ENCODE measurements at regions not wholly inside any gene's neighbourhood (a gene's known extent, or its start where the extent isn't known, plus 50 kb on each side); places are given as distances from the start of the nearest gene placed in this dataset.
"Not testable (repeated sequence)": the region's sequence is repeated elsewhere in the genome, so short reads cannot be mapped to it uniquely, and the experiment has no call there.

GRCh38 chr12:30203981-30204380 is 420.2 kb upstream of the TMTC1 start:
- DNase-seq (ENCODE audit: low spot score), result no peak

GRCh38 chr12:30202521-30203254 is 418.9 kb upstream of the TMTC1 start:
- no peak for DNase-seq (ENCODE audit: low spot score)

GRCh38 chr12:30201301-30202160 is 417.8 kb upstream of the TMTC1 start:
- no peak for DNase-seq (ENCODE audit: low spot score)

DNA sequence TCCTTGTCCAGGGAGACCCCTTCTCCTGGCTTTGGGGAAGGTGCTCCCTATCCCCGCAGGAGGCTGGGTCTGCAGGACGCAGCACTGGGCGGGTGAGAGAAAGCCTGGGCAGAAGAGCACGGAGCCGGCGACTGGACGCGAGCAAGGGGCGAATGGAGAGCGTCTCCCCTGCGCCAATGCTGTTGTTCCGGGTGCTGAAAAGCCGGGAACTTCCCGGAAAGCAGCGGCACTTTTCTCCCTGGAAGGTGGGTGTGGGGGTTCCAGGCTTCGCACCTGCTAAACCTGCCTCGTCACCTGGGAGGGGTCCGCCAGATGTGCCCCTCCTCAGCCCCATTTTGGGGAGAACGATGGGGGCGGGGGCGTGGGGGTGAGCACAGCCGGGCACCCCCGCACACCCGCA is 417.1 kb upstream of the TMTC1 start:
- DNase-seq (ENCODE audit: low spot score), result no peak

- DNase-seq (ENCODE audit: low spot score), result no peak
Observed at GRCh38 chr12:30197392-30198057, 413.8 kb upstream of the TMTC1 start.

DNA sequence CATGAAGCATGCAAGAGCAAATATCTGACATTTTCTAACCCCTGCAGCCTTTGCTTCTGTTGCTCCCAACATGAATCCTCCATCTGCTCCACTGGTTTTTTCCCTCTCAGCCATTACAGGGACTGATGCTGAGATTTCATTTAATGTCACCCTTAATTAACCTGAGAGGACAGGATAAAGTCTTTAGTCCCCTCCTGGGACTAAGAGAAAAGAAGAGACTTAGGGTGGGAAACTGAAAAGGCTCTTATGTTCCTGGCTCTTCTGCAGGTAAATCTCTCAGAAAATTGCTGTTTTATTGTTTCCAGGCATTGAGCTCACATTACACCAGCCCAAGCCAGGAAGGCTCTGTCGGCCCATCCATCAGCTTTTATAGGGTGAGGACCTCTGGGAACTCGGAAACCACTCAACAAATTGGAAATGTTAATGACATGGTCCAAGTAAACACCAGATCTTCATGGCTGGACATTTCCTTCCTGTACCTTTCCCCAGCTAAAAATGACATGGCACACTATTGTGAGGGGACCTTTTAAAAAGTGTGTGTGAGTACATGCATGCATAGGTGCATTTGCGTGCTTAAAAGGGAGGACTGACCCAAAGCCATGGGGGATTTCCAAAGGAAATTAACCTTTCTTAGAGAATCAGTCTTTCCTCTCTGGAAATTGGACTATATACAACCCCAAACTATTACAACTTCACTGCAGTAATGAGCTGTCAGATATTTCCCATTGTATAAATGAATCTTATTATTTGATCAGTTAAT is 408.1 kb upstream of the TMTC1 start:
- DNase-seq (ENCODE audit: low spot score), result no peak

GRCh38 chr12:30188602-30189326 is 405.0 kb upstream of the TMTC1 start:
- DNase-seq (ENCODE audit: low spot score), result no peak

DNA sequence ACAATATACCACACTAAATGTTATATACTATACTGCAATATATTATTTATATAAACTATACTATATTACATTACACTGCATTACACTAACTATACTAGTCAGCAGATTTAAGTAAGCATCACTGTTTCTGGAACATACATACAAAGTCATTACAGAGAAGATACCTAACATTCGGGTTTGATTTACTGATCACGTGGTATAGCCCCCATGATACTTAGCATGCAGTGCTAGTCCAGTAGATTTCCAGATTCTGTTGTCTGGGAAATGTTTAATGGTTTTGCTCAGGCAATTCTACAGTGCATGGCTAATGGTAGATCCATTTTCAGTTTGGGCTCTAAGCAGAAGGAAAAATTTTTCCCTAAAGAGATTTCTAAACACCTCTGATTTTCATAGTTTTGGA is 403.7 kb upstream of the TMTC1 start:
- no peak for DNase-seq (ENCODE audit: low spot score)

GRCh38 chr12:30181334-30181733 is 397.6 kb upstream of the TMTC1 start:
- DNase-seq (ENCODE audit: low spot score), result no peak

DNA sequence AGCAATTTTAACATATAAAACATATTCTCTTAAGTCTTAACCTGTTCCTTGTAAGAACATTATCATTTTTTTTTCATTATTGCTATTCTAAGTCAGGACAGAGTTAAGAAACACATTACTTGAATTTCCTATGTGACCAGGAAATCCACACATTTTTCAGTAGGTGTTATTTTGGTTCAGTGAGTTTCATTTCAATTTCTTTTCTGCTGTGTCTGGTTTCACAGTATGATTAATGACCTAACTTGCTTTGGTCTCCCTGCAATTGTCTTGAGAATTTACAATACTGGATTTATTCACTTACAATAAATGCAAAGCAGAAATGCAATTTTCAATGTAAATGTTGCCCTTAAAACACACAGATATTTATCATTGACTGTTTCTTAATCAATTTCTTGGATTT is 396.9 kb upstream of the TMTC1 start:
- DNase-seq (ENCODE audit: low spot score), result no peak

GRCh38 chr12:30178916-30179315 is 395.2 kb upstream of the TMTC1 start:
- DNase-seq (ENCODE audit: low spot score), result no peak

- DNase-seq (ENCODE audit: low spot score), result no peak
Observed at GRCh38 chr12:30169839-30170591, 386.3 kb upstream of the TMTC1 start.

- no peak for DNase-seq (ENCODE audit: low spot score)
Observed at GRCh38 chr12:30166006-30166795, 382.5 kb upstream of the TMTC1 start.

GRCh38 chr12:30164382-30165318 is 380.9 kb upstream of the TMTC1 start:
- DNase-seq (ENCODE audit: low spot score), result no peak

GRCh38 chr12:30156833-30157232 is 373.1 kb upstream of the TMTC1 start:
- not testable (repeated sequence) for DNase-seq (ENCODE audit: low spot score)

- DNase-seq (ENCODE audit: low spot score), result no peak
Observed at GRCh38 chr12:30155001-30155730, 371.4 kb upstream of the TMTC1 start.

- DNase-seq (ENCODE audit: low spot score), result no peak
Observed at GRCh38 chr12:30153981-30154380, 370.2 kb upstream of the TMTC1 start.

DNA sequence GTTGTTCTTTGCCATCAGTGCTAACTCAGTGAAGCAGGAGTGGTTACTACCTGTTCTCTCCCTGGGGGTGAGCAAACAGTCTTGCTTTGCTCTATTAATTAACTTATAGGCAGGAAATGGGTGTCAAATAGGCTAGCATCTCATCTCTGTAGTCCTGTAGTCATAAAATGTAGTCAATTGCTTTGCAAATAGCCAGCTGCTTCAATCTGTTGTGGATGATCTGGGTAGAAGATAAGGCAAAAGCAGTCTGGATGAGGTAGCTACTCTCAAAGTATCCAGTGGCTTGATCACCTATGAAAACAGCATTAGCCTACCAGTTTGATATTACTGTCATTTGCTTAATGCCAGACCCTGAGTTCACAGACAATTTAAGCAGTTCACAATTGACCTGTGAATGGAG is 369.0 kb upstream of the TMTC1 start:
- no peak for DNase-seq (ENCODE audit: low spot score)
